ENCODE measurements at regions not wholly inside any gene's neighbourhood (a gene's known extent, or its start where the extent isn't known, plus 50 kb on each side); places are given as distances from the start of the nearest gene placed in this dataset.

GRCh38 chr7:121525155-121525819 lies 129.2 kb upstream of the FAM3C start:
- TF ChIP-seq CTCF (IDR thresholded peaks at IDR 0.05) (no peak), EP300 (IDR thresholded peaks at IDR 0.05) (no peak), POLR2A (IDR thresholded peaks at IDR 0.05) (no peak), POLR2AphosphoS5 (IDR thresholded peaks at IDR 0.05) (no peak)
- peak in 1 of 2 donors; percentile 34 for DNase-seq
- H3K27ac ChIP-seq = no peak overlapping the region
- H3K9me3 ChIP-seq = no peaks in the 10 kb centered on the region
- peaks cover 0 to 7% (median 0%) of the 10 kb centered on the region in 4 donors for H3K4me1 ChIP-seq
- 70 to 90% (median 85%) methylated on average over 4 of the region's 4 CpGs for WGBS, 5 donors
- intact Hi-C loops (cut with DNase I; ENCODE audit: low total_unique reads) = no loop called here
- H3K27me3 ChIP-seq = no peaks in the 10 kb centered on the region
- no peak overlapping the region for H3K4me3 ChIP-seq
- H3K36me3 ChIP-seq = no peaks in the 10 kb centered on the region

DNA sequence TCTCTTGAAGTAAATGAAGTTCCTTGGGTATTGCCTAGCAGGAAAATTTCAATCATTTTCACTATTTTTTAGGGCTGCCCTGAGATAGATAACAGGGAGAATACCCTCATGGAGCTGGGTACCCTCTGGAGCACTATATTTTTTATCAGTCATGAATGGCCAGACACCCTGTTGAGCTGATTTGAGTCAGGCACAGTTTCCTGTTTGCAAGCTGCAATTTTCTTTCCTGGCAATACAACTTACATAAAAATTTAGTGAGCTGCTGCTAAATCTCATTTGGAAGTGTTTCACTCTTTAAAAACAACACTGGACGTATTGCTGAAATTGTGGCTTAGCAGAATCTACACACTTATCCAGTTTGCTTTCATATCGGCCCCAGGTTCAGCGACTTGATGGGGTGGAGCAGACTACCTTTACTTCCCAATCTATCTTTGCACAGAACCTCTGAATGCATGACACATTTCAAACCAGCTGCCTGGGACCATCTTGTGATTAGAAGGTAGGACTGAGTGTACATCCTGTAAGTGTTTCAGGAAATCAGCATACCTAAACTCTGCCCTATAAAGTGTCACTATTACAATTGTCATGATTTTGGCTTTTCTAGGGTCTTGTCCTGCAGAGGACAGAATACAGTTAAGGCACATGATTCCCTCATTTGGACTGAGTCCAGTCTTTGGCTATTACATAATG lies 125.7 kb upstream of the FAM3C start:
- intact Hi-C loops (cut with DNase I; ENCODE audit: low total_unique reads) = no loop called here
- 75 to 88% (median 78%) methylated on average over 3 of the region's 3 CpGs for WGBS, 5 donors
- Histone ChIP-seq H3K4me1 (peaks cover 0 to 5% (median 0%) of the 10 kb centered on the region in 4 donors), H3K27ac (no peak overlapping the region), H3K27me3 (no peaks in the 10 kb centered on the region), H3K36me3 (no peaks in the 10 kb centered on the region), H3K4me3 (no peak overlapping the region), H3K9me3 (no peaks in the 10 kb centered on the region)
- TF ChIP-seq POLR2A (IDR thresholded peaks at IDR 0.05) (no peak), EP300 (IDR thresholded peaks at IDR 0.05) (no peak), CTCF (IDR thresholded peaks at IDR 0.05) (no peak), POLR2AphosphoS5 (IDR thresholded peaks at IDR 0.05) (no peak)
- DNase-seq = no peak

GRCh38 chr7:121520911-121521310 lies 124.8 kb upstream of the FAM3C start:
- TF ChIP-seq POLR2A (IDR thresholded peaks at IDR 0.05) (no peak), EP300 (IDR thresholded peaks at IDR 0.05) (no peak), POLR2AphosphoS5 (IDR thresholded peaks at IDR 0.05) (no peak), CTCF (IDR thresholded peaks at IDR 0.05) (no peak)
- Histone ChIP-seq H3K9me3 (no peaks in the 10 kb centered on the region), H3K36me3 (no peaks in the 10 kb centered on the region), H3K4me1 (peaks cover 0 to 5% (median 0%) of the 10 kb centered on the region in 4 donors), H3K27me3 (no peaks in the 10 kb centered on the region), H3K27ac (no peak overlapping the region), H3K4me3 (no peak overlapping the region)
- DNase-seq = no peak
- WGBS, 5 donors = 44 to 82% (median 72%) methylated on average over 1 of the region's 1 CpG
- intact Hi-C loops (cut with DNase I; ENCODE audit: low total_unique reads) = no loop called here

GRCh38 chr7:121519548-121520521 lies 123.7 kb upstream of the FAM3C start:
- 85 to 93% (median 90%) methylated on average over 10 of the region's 10 CpGs for WGBS, 5 donors
- H3K27me3 ChIP-seq = no peaks in the 10 kb centered on the region
- H3K4me3 ChIP-seq = no peak overlapping the region
- H3K9me3 ChIP-seq = no peaks in the 10 kb centered on the region
- peaks cover 0 to 5% (median 0%) of the 10 kb centered on the region in 4 donors for H3K4me1 ChIP-seq
- no peak overlapping the region for H3K27ac ChIP-seq
- intact Hi-C loops (cut with DNase I; ENCODE audit: low total_unique reads) = no loop called here
- peak in 1 of 2 donors; percentile 16 for DNase-seq
- TF ChIP-seq POLR2AphosphoS5 (IDR thresholded peaks at IDR 0.05) = no peak
- TF ChIP-seq POLR2A (IDR thresholded peaks at IDR 0.05) = no peak
- TF ChIP-seq EP300 (IDR thresholded peaks at IDR 0.05) = no peak
- no peak for TF ChIP-seq CTCF (IDR thresholded peaks at IDR 0.05)
- no peaks in the 10 kb centered on the region for H3K36me3 ChIP-seq

All from stomach (tissue), 8 donors.